AG04450 (cell line): ENCODE measurements at regions not wholly inside any gene's neighbourhood (a gene's known extent, or its start where the extent isn't known, plus 50 kb on each side); places are given as distances from the start of the nearest gene placed in this dataset.

Source experiments
- CTCF ChIA-PET: fragments of 300-600, 350-600 bp; formaldehyde crosslinking; extraction: SDS; loops from one replicate; lab custom pipeline; 2022; ENCODE audit warnings: antibody characterized with exemption, inconsistent platforms; lab: Charles Lee
- POLR2A ChIA-PET: fragments of 350-600 bp; formaldehyde crosslinking; extraction: SDS; loops from one replicate; lab custom pipeline; 2021; ENCODE audit warnings: antibody characterized with exemption, inconsistent platforms; lab: Yijun Ruan, JAX
- DNase-seq: peaks from one replicate; pipeline ENCODE4 v3.0.0-alpha.2; 2011; ENCODE audit warnings: low read depth, low spot score
- H3K27ac ChIP-seq: one replicate; pipeline ENCODE4 v1.5.1; 2012; ENCODE audit warnings: low read depth, low read length, control low read depth
- H3K27me3 ChIP-seq: one replicate; pipeline ENCODE4 v1.6.0; 2012; ENCODE audit warnings: low read length; ENCODE audit not compliant: control insufficient read depth, insufficient read depth
- H3K4me3 ChIP-seq: 2 replicates; pipeline ENCODE4 v1.5.1; 2011; ENCODE audit warnings: mild to moderate bottlenecking, low read depth, low read length, control low read depth
- H3K9me3 ChIP-seq: 2 replicates; pipeline ENCODE4 v1.5.1; 2012; ENCODE audit warnings: low read length; ENCODE audit not compliant: control insufficient read depth, insufficient read depth
- TF ChIP-seq, protein P1 (sequence below): IDR thresholded peaks from 2 replicates; pipeline ENCODE4 v1.5.1; 2011; ENCODE audit warnings: low read depth, low read length, control low read depth, inconsistent platforms

DNA sequence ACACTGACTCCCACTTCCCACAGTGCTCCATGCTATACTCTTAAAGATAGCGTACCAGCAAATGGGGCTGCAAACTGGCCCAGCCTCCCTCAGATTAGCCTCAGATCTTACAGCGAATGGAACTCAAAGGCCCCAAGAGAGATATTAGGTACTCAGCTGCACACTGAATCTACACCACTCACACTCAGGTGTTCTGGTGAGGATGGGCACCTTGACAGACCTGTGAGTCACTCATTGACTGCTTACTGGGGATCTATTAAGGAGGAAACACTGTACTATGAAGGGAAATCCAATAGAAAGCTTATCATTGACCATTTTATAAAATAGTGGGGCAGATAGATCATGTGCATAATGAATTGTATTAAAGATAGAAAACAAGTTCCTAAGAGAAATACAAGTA is 164.3 kb upstream of the ATP1B1 start:
- no peak for DNase-seq
- Histone ChIP-seq H3K27me3 (no peaks in the 10 kb centered on the region), H3K9me3 (no peaks in the 10 kb centered on the region), H3K27ac (no peak overlapping the region), H3K4me3 (no peak overlapping the region)
- TF ChIP-seq, protein P1, sequence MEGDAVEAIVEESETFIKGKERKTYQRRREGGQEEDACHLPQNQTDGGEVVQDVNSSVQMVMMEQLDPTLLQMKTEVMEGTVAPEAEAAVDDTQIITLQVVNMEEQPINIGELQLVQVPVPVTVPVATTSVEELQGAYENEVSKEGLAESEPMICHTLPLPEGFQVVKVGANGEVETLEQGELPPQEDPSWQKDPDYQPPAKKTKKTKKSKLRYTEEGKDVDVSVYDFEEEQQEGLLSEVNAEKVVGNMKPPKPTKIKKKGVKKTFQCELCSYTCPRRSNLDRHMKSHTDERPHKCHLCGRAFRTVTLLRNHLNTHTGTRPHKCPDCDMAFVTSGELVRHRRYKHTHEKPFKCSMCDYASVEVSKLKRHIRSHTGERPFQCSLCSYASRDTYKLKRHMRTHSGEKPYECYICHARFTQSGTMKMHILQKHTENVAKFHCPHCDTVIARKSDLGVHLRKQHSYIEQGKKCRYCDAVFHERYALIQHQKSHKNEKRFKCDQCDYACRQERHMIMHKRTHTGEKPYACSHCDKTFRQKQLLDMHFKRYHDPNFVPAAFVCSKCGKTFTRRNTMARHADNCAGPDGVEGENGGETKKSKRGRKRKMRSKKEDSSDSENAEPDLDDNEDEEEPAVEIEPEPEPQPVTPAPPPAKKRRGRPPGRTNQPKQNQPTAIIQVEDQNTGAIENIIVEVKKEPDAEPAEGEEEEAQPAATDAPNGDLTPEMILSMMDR: no peak
- POLR2A ChIA-PET: no interaction called here
- CTCF ChIA-PET: interaction anchor here (1.2 kb wide), 1 partner anchor 406 kb away, joined by 3 read pairs; no protein-coding TSS in a partner anchor

- TF ChIP-seq, protein P1: no peak
- H3K9me3 ChIP-seq: no peaks in the 10 kb centered on the region
- no peak overlapping the region for H3K27ac ChIP-seq
- CTCF ChIA-PET: interaction anchor here (0.9 kb wide), 1 partner anchor 403 kb away, joined by 3 read pairs; no protein-coding TSS in a partner anchor
- no peaks in the 10 kb centered on the region for H3K27me3 ChIP-seq
- no peak for DNase-seq
- POLR2A ChIA-PET: no interaction called here
- H3K4me3 ChIP-seq: no peak overlapping the region
These were observed 160.6 kb upstream of the ATP1B1 start for GRCh38 chr1:168945870-168946269.

GRCh38 chr1:168947041-168947440 is 159.4 kb upstream of the ATP1B1 start:
- Histone ChIP-seq H3K9me3 (no peaks in the 10 kb centered on the region), H3K27me3 (no peaks in the 10 kb centered on the region), H3K27ac (no peak overlapping the region), H3K4me3 (no peak overlapping the region)
- POLR2A ChIA-PET: no interaction called here
- DNase-seq: no peak
- CTCF ChIA-PET: no interaction called here
- TF ChIP-seq, protein P1: no peak

- no peaks in the 10 kb centered on the region for H3K27me3 ChIP-seq
- CTCF ChIA-PET: no interaction called here
- TF ChIP-seq, protein P1: no peak
- POLR2A ChIA-PET: no interaction called here
- no peaks in the 10 kb centered on the region for H3K9me3 ChIP-seq
- H3K4me3 ChIP-seq: no peak overlapping the region
- no peak for DNase-seq
- no peak overlapping the region for H3K27ac ChIP-seq
These were observed 156.8 kb upstream of the ATP1B1 start for GRCh38 chr1:168949672-168950071.

GRCh38 chr1:168957818-168958217 is 148.7 kb upstream of the ATP1B1 start:
- DNase-seq: no peak
- H3K9me3 ChIP-seq: no peaks in the 10 kb centered on the region
- POLR2A ChIA-PET: no interaction called here
- CTCF ChIA-PET: no interaction called here
- no peak overlapping the region for H3K4me3 ChIP-seq
- TF ChIP-seq, protein P1: no peak
- no peaks in the 10 kb centered on the region for H3K27me3 ChIP-seq
- H3K27ac ChIP-seq: no peak overlapping the region
